ENCODE measurements at regions not wholly inside any gene's neighbourhood (a gene's known extent, or its start where the extent isn't known, plus 50 kb on each side); places are given as distances from the start of the nearest gene placed in this dataset.

GRCh38 chr5:71953866-71954265 is 153.4 kb upstream of the MAP1B start:
- TF ChIP-seq CTCF (conservative IDR thresholded peaks at IDR 0.05; ENCODE audit: low read length) (no peak), EZH2phosphoT487 (IDR thresholded peaks at IDR 0.05; ENCODE audit: borderline replicate concordance) (no peak)

All from Loucy (cell line).